Activated CD4-positive, alpha-beta memory T cell treated with anti-CD3 and anti-CD28 coated beads for 36 hours (primary cell): ENCODE measurements at regions not wholly inside any gene's neighbourhood (a gene's known extent, or its start where the extent isn't known, plus 50 kb on each side); places are given as distances from the start of the nearest gene placed in this dataset.

ENCODE experiments used
- CTCF ChIA-PET: fragments of 350-600 bp; sonication (Branson Sonifier 250); formaldehyde crosslinking; loops from one replicate; lab custom pipeline; 2021; ENCODE audit warnings: antibody characterized with exemption, inconsistent platforms; lab: Charles Lee
- POLR2A ChIA-PET: fragments of 350-600 bp; sonication (Branson Sonifier 250); formaldehyde crosslinking; loops from one replicate; lab custom pipeline; 2021; ENCODE audit warnings: antibody characterized with exemption; lab: Charles Lee
- DNase-seq: peaks from one replicate; pipeline ENCODE4 v3.0.0-alpha.2; 2020
- H3K27ac Mint-ChIP-seq: one replicate; pipeline ENCODE4 v1.8.0; 2021; ENCODE audit warnings: mixed read lengths
- H3K27me3 Mint-ChIP-seq: one replicate; pipeline ENCODE4 v1.8.0; 2021; ENCODE audit warnings: mixed read lengths
- H3K36me3 Mint-ChIP-seq: one replicate; pipeline ENCODE4 v1.8.0; 2021; ENCODE audit warnings: mixed read lengths
- H3K4me1 Mint-ChIP-seq: one replicate; pipeline ENCODE4 v1.8.0; 2021; ENCODE audit warnings: low read depth, mixed read lengths
- H3K4me3 Mint-ChIP-seq: one replicate; pipeline ENCODE4 v1.8.0; 2021; ENCODE audit warnings: mild to moderate bottlenecking, mixed read lengths
- H3K9me3 Mint-ChIP-seq: one replicate; pipeline ENCODE4 v1.8.0; 2021; ENCODE audit warnings: mixed read lengths
- intact Hi-C: fragments of 100-400 bp; cut with micrococcal nuclease; formaldehyde crosslinking; loops from one replicate; pipeline ENCODE4 v1.15.1; 2023

DNA sequence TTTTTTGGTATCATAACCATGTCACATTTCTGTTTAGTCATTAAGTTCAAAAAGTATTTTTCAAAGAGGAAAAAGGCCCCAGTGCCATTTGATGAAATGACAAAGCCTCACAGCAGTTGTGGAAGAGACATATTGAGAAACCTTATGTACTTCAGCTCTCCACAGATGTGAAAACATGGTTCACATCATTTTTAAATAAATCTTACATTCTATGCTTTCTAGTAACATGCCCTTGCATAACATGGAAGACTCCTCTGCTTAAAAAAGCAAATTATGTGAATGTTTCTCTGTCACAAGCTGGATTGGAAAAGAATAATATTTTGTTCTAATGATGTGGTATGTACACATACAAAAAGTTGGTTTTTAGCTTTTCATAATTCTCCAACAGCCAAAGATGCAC is 934.1 kb downstream of the NLGN4Y start:
- Mint-ChIP-seq H3K36me3 (no peaks in the 10 kb centered on the region), H3K4me1 (peaks cover 12% of the 10 kb centered on the region), H3K9me3 (no peaks in the 10 kb centered on the region), H3K27me3 (no peaks in the 10 kb centered on the region), H3K4me3 (no peak overlapping the region), H3K27ac (no peak overlapping the region)
- POLR2A ChIA-PET = no interaction called here
- CTCF ChIA-PET = no interaction called here
- no peak for DNase-seq
- intact Hi-C loops = loop anchor here (5.0 kb wide), 2 partner anchors 79 to 1111 kb away; no protein-coding TSS in a partner anchor

DNA sequence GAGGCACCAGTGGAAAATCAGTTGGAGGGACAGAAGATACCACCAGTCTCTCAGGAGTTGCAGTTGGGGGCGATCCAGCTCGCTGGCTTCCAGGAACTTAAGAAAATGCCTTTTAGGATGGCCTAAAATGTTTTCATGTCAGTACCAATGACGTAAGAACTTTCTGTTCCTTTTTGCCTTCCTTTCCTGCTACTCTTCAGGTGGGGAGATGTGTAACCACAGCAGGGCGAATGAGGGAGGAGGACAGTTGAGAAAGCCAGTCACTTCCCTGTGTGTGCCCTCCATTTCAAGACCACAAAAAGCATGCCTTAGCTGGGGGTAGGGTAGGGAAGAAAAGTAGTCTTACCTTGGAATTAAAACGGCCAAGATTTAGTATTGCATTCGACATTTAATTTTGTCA is 941.6 kb downstream of the NLGN4Y start:
- H3K27ac Mint-ChIP-seq = no peak overlapping the region
- no peak overlapping the region for H3K4me3 Mint-ChIP-seq
- CTCF ChIA-PET = no interaction called here
- DNase-seq = no peak
- no peaks in the 10 kb centered on the region for H3K27me3 Mint-ChIP-seq
- no peaks in the 10 kb centered on the region for H3K36me3 Mint-ChIP-seq
- no peaks in the 10 kb centered on the region for H3K4me1 Mint-ChIP-seq
- intact Hi-C loops = no loop called here
- no peaks in the 10 kb centered on the region for H3K9me3 Mint-ChIP-seq
- POLR2A ChIA-PET = no interaction called here

DNA sequence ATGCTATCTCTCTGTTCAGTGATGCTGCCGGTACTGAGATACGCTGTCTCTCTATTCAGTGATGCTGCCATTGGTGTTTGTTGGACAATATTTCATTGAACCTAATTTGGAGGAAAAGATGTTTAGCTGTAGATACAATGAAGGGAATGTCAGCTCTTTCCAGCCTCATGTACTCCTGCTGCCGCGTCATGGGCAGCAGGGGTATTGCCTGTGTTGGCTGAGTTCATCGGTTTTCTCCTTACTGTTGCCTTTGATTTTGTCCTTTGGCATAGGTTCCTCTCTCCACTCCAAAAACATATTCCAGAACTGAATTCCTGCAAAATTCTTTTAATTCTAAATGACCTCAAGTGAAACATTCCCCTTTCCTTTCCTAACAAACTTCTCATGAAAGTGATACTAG is 942.6 kb downstream of the NLGN4Y start:
- ChIA-PET CTCF (no interaction called here), POLR2A (no interaction called here)
- intact Hi-C loops = no loop called here
- H3K27me3 Mint-ChIP-seq = no peaks in the 10 kb centered on the region
- DNase-seq = no peak
- no peaks in the 10 kb centered on the region for H3K4me1 Mint-ChIP-seq
- H3K9me3 Mint-ChIP-seq = no peaks in the 10 kb centered on the region
- no peaks in the 10 kb centered on the region for H3K36me3 Mint-ChIP-seq
- H3K27ac Mint-ChIP-seq = no peak overlapping the region
- H3K4me3 Mint-ChIP-seq = no peak overlapping the region

GRCh38 chrY:15468091-15468490 is 943.8 kb downstream of the NLGN4Y start:
- intact Hi-C loops = no loop called here
- CTCF ChIA-PET = interaction anchor here (0.7 kb wide), 1 partner anchor 112 kb away, joined by 3 read pairs; no protein-coding TSS in a partner anchor
- no peak for DNase-seq
- POLR2A ChIA-PET = no interaction called here
- no peak overlapping the region for H3K4me3 Mint-ChIP-seq
- no peaks in the 10 kb centered on the region for H3K27me3 Mint-ChIP-seq
- no peaks in the 10 kb centered on the region for H3K4me1 Mint-ChIP-seq
- H3K9me3 Mint-ChIP-seq = no peaks in the 10 kb centered on the region
- no peak overlapping the region for H3K27ac Mint-ChIP-seq
- H3K36me3 Mint-ChIP-seq = no peaks in the 10 kb centered on the region

DNA sequence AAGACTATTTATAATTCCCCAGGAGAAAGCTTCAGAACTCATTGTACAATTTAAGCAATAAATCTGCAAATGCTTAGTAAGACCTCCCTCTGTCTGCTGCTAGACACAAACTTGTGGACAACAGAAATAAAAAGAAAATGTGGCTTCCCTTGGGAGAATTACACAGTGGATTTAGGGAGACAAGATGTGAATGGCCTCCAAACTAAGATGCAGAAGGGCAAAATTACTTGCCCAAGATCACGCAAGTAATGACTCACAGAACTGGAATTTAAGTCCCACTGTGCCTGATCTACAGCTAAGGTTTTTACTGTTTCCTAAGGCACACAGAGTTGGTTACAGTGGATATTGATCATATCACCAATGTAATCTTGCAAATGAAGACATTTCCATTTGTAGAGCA is 947.0 kb downstream of the NLGN4Y start:
- Mint-ChIP-seq H3K4me1 (no peaks in the 10 kb centered on the region), H3K9me3 (no peaks in the 10 kb centered on the region), H3K27ac (no peak overlapping the region), H3K4me3 (no peak overlapping the region), H3K36me3 (no peaks in the 10 kb centered on the region), H3K27me3 (peaks cover 2% of the 10 kb centered on the region)
- ChIA-PET POLR2A (no interaction called here), CTCF (no interaction called here)
- intact Hi-C loops = no loop called here
- DNase-seq = no peak

- DNase-seq = no peak
- CTCF ChIA-PET = no interaction called here
- no peak overlapping the region for H3K4me3 Mint-ChIP-seq
- H3K36me3 Mint-ChIP-seq = no peaks in the 10 kb centered on the region
- intact Hi-C loops = no loop called here
- H3K27ac Mint-ChIP-seq = no peak overlapping the region
- no peaks in the 10 kb centered on the region for H3K4me1 Mint-ChIP-seq
- peaks cover 5% of the 10 kb centered on the region for H3K27me3 Mint-ChIP-seq
- H3K9me3 Mint-ChIP-seq = no peaks in the 10 kb centered on the region
- POLR2A ChIA-PET = no interaction called here
Observed at GRCh38 chrY:15478348-15478963, 954.1 kb downstream of the NLGN4Y start.

DNA sequence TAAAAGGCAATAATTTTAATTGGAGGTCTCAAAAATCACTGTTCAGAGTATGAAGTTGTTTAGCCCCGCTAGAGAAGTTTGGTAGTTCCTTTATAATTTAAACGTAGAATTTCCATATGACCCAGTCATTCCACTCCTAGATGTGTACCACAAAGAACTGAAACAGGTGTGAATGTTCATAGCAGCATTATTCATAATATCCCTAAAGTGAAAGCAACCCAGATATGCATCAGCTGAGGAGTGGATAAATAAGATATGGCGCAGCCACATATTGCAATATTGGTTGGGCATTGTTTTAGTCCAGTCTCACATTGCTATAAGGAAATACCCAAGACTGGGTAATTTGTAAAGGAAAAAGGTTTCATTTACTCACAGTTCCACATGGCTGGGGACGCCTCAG is 976.2 kb downstream of the NLGN4Y start:
- Mint-ChIP-seq H3K4me1 (no peaks in the 10 kb centered on the region), H3K36me3 (no peaks in the 10 kb centered on the region), H3K27me3 (peaks cover 14% of the 10 kb centered on the region), H3K4me3 (no peak overlapping the region), H3K27ac (no peak overlapping the region), H3K9me3 (no peaks in the 10 kb centered on the region)
- ChIA-PET CTCF (no interaction called here), POLR2A (no interaction called here)
- DNase-seq = no peak
- intact Hi-C loops = no loop called here

GRCh38 chrY:15501181-15501580 is 976.9 kb downstream of the NLGN4Y start:
- Mint-ChIP-seq H3K9me3 (no peaks in the 10 kb centered on the region), H3K4me1 (no peaks in the 10 kb centered on the region), H3K27ac (no peak overlapping the region), H3K36me3 (no peaks in the 10 kb centered on the region), H3K27me3 (peaks cover 14% of the 10 kb centered on the region), H3K4me3 (no peak overlapping the region)
- POLR2A ChIA-PET = no interaction called here
- DNase-seq = no peak
- CTCF ChIA-PET = no interaction called here
- intact Hi-C loops = no loop called here

DNA sequence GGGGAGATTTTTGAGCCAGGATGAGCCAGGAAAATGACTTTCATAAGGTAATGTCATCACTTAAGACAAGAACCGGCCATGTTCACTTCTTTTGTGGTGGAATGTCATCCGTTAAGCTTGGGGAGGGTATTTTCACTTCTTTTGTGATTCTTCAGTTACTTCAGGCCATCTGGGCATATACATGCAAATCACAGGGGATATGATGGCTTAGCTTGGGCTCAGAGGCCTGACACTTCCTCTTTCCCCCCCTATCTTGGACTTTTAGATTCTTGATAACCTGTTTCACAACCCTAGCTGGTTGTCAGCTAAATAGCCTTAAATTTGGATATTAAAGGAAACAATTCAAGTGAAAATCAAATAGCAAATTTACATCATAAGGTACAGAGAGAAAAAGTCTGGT is 986.0 kb downstream of the NLGN4Y start:
- Mint-ChIP-seq H3K4me3 (no peak overlapping the region), H3K9me3 (no peaks in the 10 kb centered on the region), H3K27ac (no peak overlapping the region), H3K27me3 (peaks cover under 1% of the 10 kb centered on the region), H3K4me1 (no peaks in the 10 kb centered on the region), H3K36me3 (no peaks in the 10 kb centered on the region)
- no peak for DNase-seq
- ChIA-PET CTCF (interaction anchor here (0.7 kb wide), 1 partner anchor 15 kb away, joined by 3 read pairs; no protein-coding TSS in a partner anchor), POLR2A (no interaction called here)
- intact Hi-C loops = no loop called here

GRCh38 chrY:15510984-15511650 is 986.8 kb downstream of the NLGN4Y start:
- Mint-ChIP-seq H3K4me3 (no peak overlapping the region), H3K4me1 (no peaks in the 10 kb centered on the region), H3K27me3 (no peaks in the 10 kb centered on the region), H3K27ac (no peak overlapping the region), H3K9me3 (no peaks in the 10 kb centered on the region), H3K36me3 (no peaks in the 10 kb centered on the region)
- no peak for DNase-seq
- POLR2A ChIA-PET = no interaction called here
- intact Hi-C loops = no loop called here
- CTCF ChIA-PET = no interaction called here

GRCh38 chrY:15535131-15535530 is 1010.8 kb downstream of the NLGN4Y start:
- no peaks in the 10 kb centered on the region for H3K9me3 Mint-ChIP-seq
- H3K4me1 Mint-ChIP-seq = peaks cover 4% of the 10 kb centered on the region
- no peak for DNase-seq
- peaks cover 17% of the 10 kb centered on the region for H3K27me3 Mint-ChIP-seq
- POLR2A ChIA-PET = interaction anchor here (1.0 to 1.2 kb wide), 2 partner anchors 11 to 1195 kb away, joined by 3 to 5 read pairs; no protein-coding TSS in a partner anchor
- intact Hi-C loops = loop anchor here (5.0 kb wide), 3 partner anchors 78 to 113 kb away; no protein-coding TSS in a partner anchor
- H3K4me3 Mint-ChIP-seq = no peak overlapping the region
- no peak overlapping the region for H3K27ac Mint-ChIP-seq
- CTCF ChIA-PET = interaction anchor here (0.9 kb wide), 1 partner anchor 93 kb away, joined by 3 read pairs; no protein-coding TSS in a partner anchor
- H3K36me3 Mint-ChIP-seq = no peaks in the 10 kb centered on the region

DNA sequence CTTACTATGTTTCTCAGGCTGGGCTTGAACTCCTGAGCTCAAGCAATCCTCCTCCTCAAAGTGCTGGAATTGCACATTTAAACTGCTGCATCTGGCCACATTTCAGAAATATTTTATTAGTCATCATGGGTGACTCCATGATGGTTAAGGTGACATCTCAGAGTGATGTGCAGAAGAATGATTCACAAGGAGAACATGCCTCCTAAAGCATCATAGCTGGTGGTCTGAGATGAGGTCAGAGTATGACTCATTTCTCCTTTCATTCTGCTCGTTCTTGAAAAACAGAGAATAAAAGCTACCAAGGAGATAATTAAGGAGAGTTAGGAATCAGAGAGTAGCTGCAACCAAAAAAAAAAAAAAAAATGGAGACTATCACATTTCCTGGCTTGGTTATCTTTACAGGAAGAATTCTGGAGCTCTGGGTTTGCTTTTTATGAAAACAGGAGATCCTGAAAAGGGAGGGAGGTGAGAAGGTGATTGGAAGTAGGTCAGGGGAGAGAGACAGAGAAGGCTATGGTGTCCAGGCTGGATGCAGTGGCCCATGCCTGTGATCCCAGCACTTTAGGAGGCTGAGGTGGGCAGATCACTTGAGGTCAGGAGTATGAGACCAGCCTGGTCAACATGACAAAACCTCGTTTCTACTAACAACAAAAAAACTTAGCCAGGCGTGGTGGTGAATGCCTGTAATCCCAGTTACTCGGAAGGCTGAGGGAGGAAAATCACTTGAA is 1011.6 kb downstream of the NLGN4Y start:
- H3K27me3 Mint-ChIP-seq = peaks cover 11% of the 10 kb centered on the region
- POLR2A ChIA-PET = interaction anchor here (0.8 to 1.2 kb wide), 3 partner anchors 10 to 1195 kb away, joined by 3 to 5 read pairs (median 3); no protein-coding TSS in a partner anchor
- CTCF ChIA-PET = interaction anchor here (0.7 kb wide), 1 partner anchor 100 kb away, joined by 3 read pairs; no protein-coding TSS in a partner anchor
- DNase-seq = peak; percentile 11
- intact Hi-C loops = loop anchor here (5.0 kb wide), 3 partner anchors 79 to 114 kb away; no protein-coding TSS in a partner anchor
- no peaks in the 10 kb centered on the region for H3K36me3 Mint-ChIP-seq
- H3K4me3 Mint-ChIP-seq = no peak overlapping the region
- H3K9me3 Mint-ChIP-seq = no peaks in the 10 kb centered on the region
- peaks cover 4% of the 10 kb centered on the region for H3K4me1 Mint-ChIP-seq
- H3K27ac Mint-ChIP-seq = no peak overlapping the region
